ENCODE measurements at regions not wholly inside any gene's neighbourhood (a gene's known extent, or its start where the extent isn't known, plus 50 kb on each side); places are given as distances from the start of the nearest gene placed in this dataset.
A peak's percentile ranks its signal among the peaks of the same experiment; 100 is the strongest.

GRCh38 chrX:40877887-40878286 is 142.5 kb upstream of the MED14 start:
- WGBS, 2 experiments (ENCODE audit: extremely low coverage in 1 of 2, insufficient coverage in 1 of 2, insufficient read length in 1 of 2, insufficient replicate concordance in 2 of 2, low coverage in 1 of 2, low lambda C conversion rate in 2 of 2, missing lambda C conversion rate in 1 of 2) = 68% methylated on average over 4 of the region's 4 CpGs; no CpG with 5 or more reads in 1 of the 2 experiments
- H3K4me2 ChIP-seq (ENCODE audit: insufficient read depth in 1 of 2, low read depth in 2 of 2, low read length in 2 of 2) = peak overlapping the region in 1 of 2 experiments; percentile 17; a peak in 1 of 4 replicates
- no peak for TF ChIP-seq RXRA (IDR thresholded peaks at IDR 0.05; ENCODE audit: insufficient read depth, low read depth, low read length)

More at GRCh38 chrX:40877887-40878286, 142.5 kb upstream of the MED14 start:
- Histone ChIP-seq H2BK12ac (ENCODE audit: low read depth, low read length) (no peak overlapping the region), H3K79me2 (ENCODE audit: control insufficient read depth in 1 of 2, insufficient read depth in 2 of 2, low read length in 2 of 2) (no peaks in the 10 kb centered on the region), H4K20me1 (replicated peaks in 1 of 2; ENCODE audit: control insufficient read depth in 1 of 2, insufficient read depth in 2 of 2, low read length in 2 of 2) (no peaks in the 10 kb centered on the region), H3K23me2 (ENCODE audit: low read depth, low read length) (no peaks in the 10 kb centered on the region), H3K36me3 (ENCODE audit: control insufficient read depth in 2 of 4, insufficient read depth in 4 of 4, low read length in 3 of 4) (no peaks in the 10 kb centered on the region), H2AFZ (ENCODE audit: low read length) (no peak overlapping the region), H3K9me3 (ENCODE audit: insufficient read depth in 2 of 2, low read depth in 1 of 2, low read length in 1 of 2) (no peaks in the 10 kb centered on the region), H2BK15ac (ENCODE audit: low read length) (no peak overlapping the region), H3K27me3 (replicated peaks in 1 of 4; ENCODE audit: control insufficient read depth in 3 of 4, extremely low read depth in 1 of 4, insufficient read depth in 3 of 4, low read length in 3 of 4) (no peaks in the 10 kb centered on the region), H4K91ac (replicated peaks; ENCODE audit: insufficient read length, low read length) (no peak overlapping the region), H2BK20ac (ENCODE audit: low read length) (no peak overlapping the region), H3K4ac (replicated peaks; ENCODE audit: insufficient read length, low read depth, low read length) (no peak overlapping the region), H3K9ac (replicated peaks in 1 of 4; ENCODE audit: extremely low read depth in 1 of 4, low read depth in 3 of 4, low read length in 3 of 4) (no peak overlapping the region), H4K8ac (ENCODE audit: extremely low read depth, insufficient read depth, low read length) (no peak overlapping the region), H3K14ac (ENCODE audit: insufficient read length) (no peak overlapping the region), H2BK120ac (replicated peaks; ENCODE audit: low read depth, low read length) (no peak overlapping the region), H2AK5ac (ENCODE audit: low read depth, low read length) (no peak overlapping the region), H3K79me1 (ENCODE audit: low read depth, low read length) (no peaks in the 10 kb centered on the region), H3K18ac (ENCODE audit: extremely low read depth, low read length) (no peak overlapping the region), H3K27ac (ENCODE audit: low read depth, low read length) (no peak overlapping the region; the same call in 1 of the 2 replicates), H2BK5ac (ENCODE audit: low read depth, low read length) (no peak overlapping the region; the same call in 1 of the 2 replicates), H4K5ac (ENCODE audit: insufficient read length, low read depth, low read length) (peak overlapping the region; percentile 91), H3K4me3 (ENCODE audit: extremely low read depth in 1 of 4, insufficient read depth in 2 of 4, low read depth in 3 of 4, low read length in 4 of 4) (no peak overlapping the region), H3K4me1 (replicated peaks in 1 of 4; ENCODE audit: control insufficient read depth in 3 of 4, insufficient read depth in 4 of 4, low read length in 3 of 4) (peaks cover 2 to 13% (median 8%) of the 10 kb centered on the region in 4 experiments; a peak in 4 of 7 replicates), H3K23ac (ENCODE audit: insufficient read length) (no peak overlapping the region), H3K56ac (replicated peaks; ENCODE audit: insufficient read length, low read depth, low read length) (no peak overlapping the region)
- DNase-seq (ENCODE audit: low read depth in 1 of 2, low spot score in 2 of 2) (no peak), FAIRE-seq (no peak)
- ChIA-PET POLR2A (ENCODE audit: partially characterized antibody) (no interaction called here), CTCF (ENCODE audit: partially characterized antibody) (interaction anchor here (1.6 to 1.9 kb wide), 2 partner anchors 39 to 44 kb away, joined by 4 to 5 read pairs; no protein-coding TSS in a partner anchor)

All from H1 (cell line).